ENCODE measurements at regions not wholly inside any gene's neighbourhood (a gene's known extent, or its start where the extent isn't known, plus 50 kb on each side); places are given as distances from the start of the nearest gene placed in this dataset.
"Not testable (repeated sequence)": the region's sequence is repeated elsewhere in the genome, so short reads cannot be mapped to it uniquely, and the experiment has no call there.

GRCh38 chr7:28330384-28331070 is 81.8 kb upstream of the CREB5 start:
- DNase-seq: no peak

GRCh38 chr7:28332046-28332445 is 80.3 kb upstream of the CREB5 start:
- DNase-seq: no peak

DNA sequence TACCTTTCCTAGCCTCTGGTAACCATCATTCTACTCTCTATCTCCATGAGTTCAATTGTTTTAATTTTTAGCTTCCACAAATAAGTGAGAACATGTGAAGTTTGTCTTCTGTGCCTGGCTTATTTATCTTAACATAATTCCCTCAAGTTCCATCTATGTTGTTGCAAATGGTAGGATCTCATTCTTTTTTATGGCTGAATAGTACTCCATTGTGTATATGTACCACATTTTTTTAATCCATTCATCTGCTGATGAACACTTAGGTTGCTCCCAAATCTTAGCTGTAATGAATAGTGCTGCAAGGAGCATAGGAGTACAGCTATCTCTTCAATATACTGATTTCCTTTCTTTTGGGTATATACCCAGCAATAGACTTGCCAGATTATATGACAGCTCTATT is 78.8 kb upstream of the CREB5 start:
- DNase-seq: not testable (repeated sequence)

- no peak for DNase-seq
Observed at GRCh38 chr7:28336806-28337205, 75.5 kb upstream of the CREB5 start.

DNA sequence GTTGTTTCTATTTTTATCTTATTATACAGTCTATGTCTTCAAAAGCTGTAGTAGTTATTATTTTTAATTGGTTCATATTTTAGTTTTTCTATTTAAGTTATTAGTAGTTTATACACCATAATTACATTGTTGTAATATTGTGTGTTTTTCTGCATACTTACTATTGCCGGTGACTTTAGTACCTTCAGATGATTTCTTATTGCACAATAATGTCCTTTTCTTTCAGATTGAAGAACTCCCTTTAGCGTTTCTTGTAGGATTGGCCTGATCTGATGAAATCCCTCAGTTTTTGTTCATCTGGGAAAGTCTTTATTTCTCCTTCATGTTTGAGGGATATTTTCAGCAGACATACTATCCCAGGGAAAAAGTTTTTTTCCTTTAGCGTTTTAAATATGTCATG is 74.3 kb upstream of the CREB5 start:
- no peak for DNase-seq

DNA sequence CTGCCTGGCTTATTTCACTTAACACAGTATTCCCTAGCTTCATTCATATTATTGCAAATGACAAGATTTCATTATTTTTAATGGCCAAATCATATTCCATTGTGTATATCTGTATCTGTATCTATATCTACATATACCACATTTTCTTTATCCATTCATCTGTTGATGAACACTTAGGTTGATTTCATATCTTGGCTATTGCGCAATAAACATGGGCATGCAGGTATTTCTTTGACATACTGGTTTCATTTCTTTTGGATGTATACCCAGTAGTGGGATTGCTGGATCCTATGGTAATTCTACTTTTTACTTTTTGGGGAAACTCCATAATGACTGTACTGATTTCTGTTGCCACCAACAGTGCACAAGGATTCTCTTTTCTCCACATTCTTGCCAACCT is 68.9 kb upstream of the CREB5 start:
- no peak for DNase-seq

GRCh38 chr7:28346256-28346655 is 66.1 kb upstream of the CREB5 start:
- DNase-seq: no peak

DNA sequence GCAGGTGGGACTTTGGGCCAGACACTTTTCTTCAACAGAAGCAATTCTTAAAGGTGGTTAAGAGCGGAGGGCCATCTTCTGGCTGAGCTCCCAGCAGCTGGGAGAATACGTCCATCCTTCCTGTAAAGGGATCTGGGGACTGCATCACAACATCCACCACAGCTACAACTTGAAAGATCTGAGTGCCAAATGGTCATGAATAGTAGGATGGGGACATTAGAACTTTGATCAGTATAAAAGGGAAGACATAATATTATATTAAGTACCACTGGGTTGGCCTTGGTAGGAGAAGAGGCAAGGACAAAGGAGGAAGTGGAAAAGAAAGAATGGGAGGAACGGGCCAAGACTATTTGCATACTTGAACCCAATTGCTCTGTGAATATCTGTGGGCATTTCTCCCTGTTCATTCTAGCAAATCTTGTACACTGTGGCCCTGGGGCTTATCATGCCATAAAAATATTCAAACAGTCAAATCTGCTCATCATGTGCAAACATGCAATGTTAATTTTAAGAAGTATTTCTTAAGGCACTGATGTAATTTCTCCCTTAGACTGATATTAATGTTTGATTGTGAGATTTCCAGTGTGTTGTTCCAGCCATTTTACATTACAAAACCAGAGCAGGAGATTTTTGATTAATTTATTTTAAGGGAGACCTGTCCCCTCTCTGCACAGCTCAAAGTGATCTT is 65.5 kb upstream of the CREB5 start:
- no peak for DNase-seq

- DNase-seq: no peak
Observed at GRCh38 chr7:28347475-28348318, 64.6 kb upstream of the CREB5 start.

DNA sequence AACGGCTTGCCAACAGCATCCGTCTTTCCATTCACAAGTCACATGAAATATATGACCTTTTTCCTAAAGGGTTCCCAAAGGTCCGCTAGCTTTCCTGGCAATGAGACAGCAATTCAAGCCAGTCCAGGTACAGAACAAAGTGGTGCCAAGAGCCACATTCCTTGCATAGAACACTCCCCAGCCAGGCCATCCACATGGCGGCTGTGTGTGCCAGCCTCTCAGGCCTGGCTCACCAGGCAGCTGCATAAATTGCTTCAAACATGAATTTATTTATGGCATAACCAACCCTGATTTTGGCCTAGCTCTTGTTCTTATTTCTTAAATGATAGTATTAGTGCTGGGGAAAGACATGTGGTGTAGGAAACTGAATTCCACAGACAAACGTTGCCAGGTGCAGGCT is 63.7 kb upstream of the CREB5 start:
- DNase-seq: no peak

DNA sequence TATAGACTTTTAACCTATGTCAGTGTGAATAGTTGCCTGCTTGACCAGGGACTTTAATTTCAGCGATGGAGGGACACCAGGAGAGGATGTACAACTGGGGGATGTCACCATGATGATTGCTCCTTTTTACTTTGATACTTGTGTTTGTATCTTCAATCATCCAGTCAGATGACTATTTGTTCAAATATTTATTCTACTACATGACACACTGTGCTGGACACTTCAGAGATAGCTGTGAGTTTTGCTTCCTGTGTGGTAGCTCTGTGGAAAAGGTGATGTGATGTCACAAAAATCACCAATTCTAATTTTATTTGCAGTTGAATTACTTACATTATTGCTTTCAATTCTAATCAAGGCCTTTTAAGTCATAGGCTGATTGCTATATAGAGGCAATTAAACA is 62.7 kb upstream of the CREB5 start:
- DNase-seq: no peak

- no peak for DNase-seq
Observed at GRCh38 chr7:28350662-28351061, 61.7 kb upstream of the CREB5 start.

DNA sequence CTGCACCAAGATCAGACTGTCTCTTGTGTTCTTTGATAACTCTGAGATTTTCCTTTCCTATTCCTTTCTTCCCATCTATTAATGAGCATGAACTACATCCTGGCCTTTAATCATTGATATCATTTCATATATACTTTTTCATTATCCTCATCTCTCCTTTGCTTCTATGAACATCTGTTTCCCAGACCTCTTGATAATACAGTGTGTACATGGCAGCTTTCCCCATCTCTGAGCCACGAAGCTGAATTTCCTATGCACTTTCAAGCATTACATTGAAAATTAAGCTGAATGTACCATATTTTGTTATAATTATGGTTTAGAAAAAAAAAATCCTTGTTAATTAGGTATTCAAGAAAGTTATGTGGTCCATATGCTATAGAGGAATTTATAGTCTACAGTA is 60.9 kb upstream of the CREB5 start:
- DNase-seq: no peak

- no peak for DNase-seq
Observed at GRCh38 chr7:28354601-28355402, 57.5 kb upstream of the CREB5 start.

DNA sequence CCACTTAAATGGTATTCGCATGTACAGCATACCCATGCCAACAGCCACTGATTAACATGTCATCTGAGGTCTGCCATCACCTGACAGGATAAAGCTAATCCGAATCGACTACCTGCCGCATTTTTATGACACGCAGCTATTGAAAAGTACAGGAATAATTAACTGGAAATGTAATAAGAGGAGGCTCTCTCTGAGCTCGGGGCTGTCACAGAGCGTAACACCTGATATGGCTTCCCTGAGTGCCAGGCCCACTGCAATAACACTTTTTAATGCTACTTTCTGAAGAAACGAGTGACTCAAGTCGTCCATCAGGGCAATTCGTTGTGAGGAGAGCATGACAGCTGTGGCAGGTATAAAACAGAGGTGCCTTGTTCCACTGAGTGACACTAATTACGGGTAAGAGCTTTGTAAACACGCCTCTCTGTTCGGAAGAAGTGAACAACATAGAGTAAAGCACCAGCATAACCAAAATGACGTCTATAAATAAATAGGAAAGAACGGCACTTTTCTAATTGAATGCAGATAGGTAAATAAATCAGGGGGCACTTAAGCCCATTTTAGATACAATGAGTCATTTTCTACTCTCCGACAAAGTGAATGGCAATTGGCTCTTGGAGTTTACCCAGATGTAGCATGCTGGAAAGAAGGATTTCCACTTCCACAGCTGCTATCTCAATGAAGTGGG is 56.5 kb upstream of the CREB5 start:
- no peak for DNase-seq

- no peak for DNase-seq
Observed at GRCh38 chr7:28356619-28357018, 55.7 kb upstream of the CREB5 start.

DNA sequence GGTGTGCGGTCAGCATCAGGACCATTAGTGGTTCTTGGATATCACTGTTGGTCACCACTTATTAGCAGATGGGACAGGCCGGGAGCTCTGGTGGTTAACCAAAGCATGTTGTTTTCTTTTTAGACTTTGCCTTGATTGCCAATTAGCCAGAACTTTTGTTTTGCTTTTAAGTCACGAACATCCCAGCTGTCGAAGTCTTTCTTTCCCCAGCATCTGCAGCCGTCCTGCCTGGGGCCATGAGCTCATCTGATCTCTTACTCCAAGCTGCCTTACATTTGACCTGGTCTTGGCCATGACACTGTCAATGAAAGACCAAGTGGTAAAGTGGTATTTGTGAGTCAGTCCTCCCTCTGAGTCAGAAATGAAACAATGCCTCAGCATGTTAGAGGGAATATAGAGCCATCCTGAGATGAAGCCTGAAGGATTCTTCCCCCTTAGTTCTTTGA is 53.9 kb upstream of the CREB5 start:
- DNase-seq: no peak

GRCh38 chr7:28360739-28361138 is 51.6 kb upstream of the CREB5 start:
- DNase-seq: no peak

DNA sequence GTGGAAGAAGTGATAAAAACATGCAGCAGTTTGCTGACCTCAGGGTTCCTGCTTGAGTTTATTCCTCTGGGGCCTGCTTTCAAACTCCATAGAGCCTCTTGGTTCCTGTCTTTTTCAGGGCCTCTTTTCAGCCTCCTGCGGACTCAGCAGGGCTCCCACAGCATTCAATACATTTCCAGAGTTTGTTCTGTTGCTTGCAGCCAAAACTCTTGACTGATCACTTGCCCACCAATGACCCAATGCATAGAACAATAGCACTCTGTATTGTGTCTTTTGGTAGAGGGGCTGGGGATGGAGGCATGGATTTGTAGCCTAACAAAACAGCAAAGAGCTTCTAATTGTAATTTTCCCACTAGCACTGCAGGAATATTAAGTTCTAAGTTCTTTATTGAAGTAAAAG is 50.8 kb upstream of the CREB5 start:
- no peak for DNase-seq

- no peak for DNase-seq
Observed at GRCh38 chr7:28362182-28362581, 50.1 kb upstream of the CREB5 start.

Measured in NCI-H1694 treated with DMSO at 0.1 percent for 48 hours (cell line).